H1 (cell line): ENCODE measurements at regions not wholly inside any gene's neighbourhood (a gene's known extent, or its start where the extent isn't known, plus 50 kb on each side); places are given as distances from the start of the nearest gene placed in this dataset.

Experiments
- CTCF ChIA-PET: fragments of 300-600 bp; sonication (Branson Sonifier 250); formaldehyde crosslinking; loops from one replicate; lab custom pipeline; 2021; ENCODE audit not compliant: partially characterized antibody; lab: Charles Lee
- POLR2A ChIA-PET: fragments of 300-600 bp; sonication (Branson Sonifier 250); formaldehyde crosslinking; loops from one replicate; lab custom pipeline; 2021; ENCODE audit warnings: inconsistent platforms; ENCODE audit not compliant: partially characterized antibody; lab: Charles Lee
- DNase-seq, 2 experiments: peaks; one replicate each; pipeline versions ENCODE4 v3.0.0 to v3.0.0-alpha.2; 2010 to 2022; ENCODE audit warnings: low spot score in 2 of 2, low read depth in 1 of 2, mixed read lengths in 1 of 2
- FAIRE-seq: peaks from 2 replicates; lab custom pipeline; 2011; peaks lifted over from hg19 to GRCh38; lab: Jason Lieb, UNC
- H2AFZ ChIP-seq: 2 replicates; pipeline ENCODE4 v1.8.1; 2012; ENCODE audit warnings: low read length, inconsistent platforms
- H2AK5ac ChIP-seq: 2 replicates; pipeline ENCODE4 v1.6.1; 2013; ENCODE audit warnings: low read depth, low read length
- H2BK120ac ChIP-seq: replicated peaks from 2 replicates; pipeline ENCODE3; 2013; ENCODE audit warnings: low read depth, low read length, inconsistent platforms
- H2BK12ac ChIP-seq: 2 replicates; pipeline ENCODE4 v1.6.1; 2013; ENCODE audit warnings: low read depth, low read length
- H2BK15ac ChIP-seq: 2 replicates; pipeline ENCODE4 v1.6.1; 2013; ENCODE audit warnings: low read length
- H2BK20ac ChIP-seq: 2 replicates; pipeline ENCODE4 v1.6.1; 2013; ENCODE audit warnings: low read length
- H2BK5ac ChIP-seq: 2 replicates; pipeline ENCODE4 v1.6.1; 2013; ENCODE audit warnings: low read depth, low read length
- H3K14ac ChIP-seq: 2 replicates; pipeline ENCODE4 v1.6.1; 2013; ENCODE audit warnings: inconsistent platforms; ENCODE audit not compliant: insufficient read length
- H3K18ac ChIP-seq: 2 replicates; pipeline ENCODE4 v1.6.1; 2013; ENCODE audit warnings: low read length; ENCODE audit errors: extremely low read depth
- H3K23ac ChIP-seq: 2 replicates; pipeline ENCODE4 v1.6.1; 2013; ENCODE audit warnings: inconsistent platforms; ENCODE audit not compliant: insufficient read length
- H3K23me2 ChIP-seq: 2 replicates; pipeline ENCODE4 v1.6.1; 2013; ENCODE audit warnings: low read depth, low read length
- H3K27ac ChIP-seq: 2 replicates; pipeline ENCODE4 v1.6.1; 2011; ENCODE audit warnings: low read depth, low read length, inconsistent platforms
- H3K27me3 ChIP-seq, 4 experiments: replicated peaks in 1 of 4; 1 replicate in 1 of 4; 2 replicates in 3 of 4; pipeline versions ENCODE4 v1.6.1 to v1.8.1; 2011 to 2013; ENCODE audit warnings: low read length in 3 of 4, mild to moderate bottlenecking in 3 of 4, inconsistent platforms in 2 of 4, mixed read lengths in 2 of 4, moderate library complexity in 1 of 4; ENCODE audit not compliant: control insufficient read depth in 3 of 4, insufficient read depth in 3 of 4; ENCODE audit errors: extremely low read depth in 1 of 4
- H3K36me3 ChIP-seq, 4 experiments: 2 replicates each; pipeline versions ENCODE4 v1.6.1 to v1.8.1; 2011 to 2013; ENCODE audit warnings: mild to moderate bottlenecking in 4 of 4, low read length in 3 of 4, moderate library complexity in 2 of 4, control low read depth in 1 of 4, inconsistent platforms in 1 of 4; ENCODE audit not compliant: insufficient read depth in 4 of 4, control insufficient read depth in 2 of 4
- H3K4ac ChIP-seq: replicated peaks from 2 replicates; pipeline ENCODE3; 2013; ENCODE audit warnings: low read length, low read depth, mixed read lengths, inconsistent platforms; ENCODE audit not compliant: insufficient read length
- H3K4me1 ChIP-seq, 4 experiments: replicated peaks in 1 of 4; 1 replicate in 1 of 4; 2 replicates in 3 of 4; pipeline versions ENCODE4 v1.6.1 to v1.8.1; 2011 to 2013; ENCODE audit warnings: low read length in 3 of 4, inconsistent platforms in 2 of 4, mixed read lengths in 1 of 4; ENCODE audit not compliant: insufficient read depth in 4 of 4, control insufficient read depth in 3 of 4
- H3K4me2 ChIP-seq, 2 experiments: 2 replicates each; pipeline versions ENCODE4 v1.6.1 to v1.8.1; 2011 to 2013; ENCODE audit warnings: low read depth in 2 of 2, low read length in 2 of 2, control low read depth in 1 of 2, inconsistent platforms in 1 of 2, mild to moderate bottlenecking in 1 of 2; ENCODE audit not compliant: insufficient read depth in 1 of 2
- H3K4me3 ChIP-seq, 4 experiments: fragments of 200-600, 300-600 bp in 1 of 4; sonication (generic), shearing (Covaris generic), sonication (Bioruptor Twin) in 1 of 4; 2 replicates each; pipeline versions ENCODE4 v1.5.1 to v1.8.1; 2011 to 2016; ENCODE audit warnings: low read length in 4 of 4, low read depth in 3 of 4, control low read depth in 2 of 4, inconsistent platforms in 2 of 4, mild to moderate bottlenecking in 2 of 4, mixed read lengths in 1 of 4, moderate library complexity in 1 of 4; ENCODE audit not compliant: insufficient read depth in 2 of 4; ENCODE audit errors: extremely low read depth in 1 of 4
- H3K56ac ChIP-seq: replicated peaks from 2 replicates; pipeline ENCODE3; 2013; ENCODE audit warnings: low read depth, mild to moderate bottlenecking, mixed read lengths, low read length, inconsistent platforms; ENCODE audit not compliant: insufficient read length
- H3K79me1 ChIP-seq: 2 replicates; pipeline ENCODE4 v1.6.1; 2013; ENCODE audit warnings: low read depth, low read length, control low read depth
- H3K79me2 ChIP-seq, 2 experiments: 2 replicates each; pipeline versions ENCODE4 v1.6.1 to v1.8.1; 2012 to 2013; ENCODE audit warnings: low read length in 2 of 2, mild to moderate bottlenecking in 2 of 2, inconsistent platforms in 1 of 2; ENCODE audit not compliant: insufficient read depth in 2 of 2, control insufficient read depth in 1 of 2
- H3K9ac ChIP-seq, 4 experiments: replicated peaks in 1 of 4; 1 replicate in 1 of 4; 2 replicates in 3 of 4; pipeline versions ENCODE4 v1.6.1 to v1.8.1; 2011 to 2013; ENCODE audit warnings: low read depth in 3 of 4, low read length in 3 of 4, control low read depth in 2 of 4, mild to moderate bottlenecking in 2 of 4, moderate library complexity in 2 of 4, inconsistent platforms in 1 of 4; ENCODE audit errors: extremely low read depth in 1 of 4
- H3K9me3 ChIP-seq, 2 experiments: 2 replicates each; pipeline versions ENCODE4 v1.6.1 to v1.8.1; 2012 to 2013; ENCODE audit warnings: mild to moderate bottlenecking in 2 of 2, moderate library complexity in 2 of 2, control low read depth in 1 of 2, inconsistent platforms in 1 of 2, low read depth in 1 of 2, low read length in 1 of 2, mixed read lengths in 1 of 2; ENCODE audit not compliant: insufficient read depth in 2 of 2
- H4K20me1 ChIP-seq, 2 experiments: replicated peaks in 1 of 2; 2 replicates each; pipeline versions ENCODE3 to v1.8.1; 2011 to 2013; ENCODE audit warnings: inconsistent platforms in 2 of 2, low read length in 2 of 2, mild to moderate bottlenecking in 1 of 2; ENCODE audit not compliant: insufficient read depth in 2 of 2, control insufficient read depth in 1 of 2
- H4K5ac ChIP-seq: 2 replicates; pipeline ENCODE4 v1.6.1; 2013; ENCODE audit warnings: low read length, low read depth, mixed read lengths, inconsistent platforms; ENCODE audit not compliant: insufficient read length
- H4K8ac ChIP-seq: 2 replicates; pipeline ENCODE4 v1.8.0; 2013; ENCODE audit warnings: mild to moderate bottlenecking, moderate library complexity, low read length, inconsistent platforms; ENCODE audit not compliant: insufficient read depth; ENCODE audit errors: extremely low read depth
- H4K91ac ChIP-seq: replicated peaks from 2 replicates; pipeline ENCODE3; 2013; ENCODE audit warnings: low read length, mixed read lengths, inconsistent platforms; ENCODE audit not compliant: insufficient read length
- ATF3 ChIP-seq: IDR thresholded peaks from 2 replicates; pipeline ENCODE4 v1.6.1; 2011; ENCODE audit warnings: low read depth, mild to moderate bottlenecking, low read length; ENCODE audit not compliant: insufficient read depth
- CBX5 ChIP-seq: fragments of 300-800, 300-1000 bp; sonication (generic); IDR thresholded peaks from 2 replicates; pipeline ENCODE4 v1.7.1; 2016; ENCODE audit warnings: antibody characterized with exemption, low read length, low read depth
- CEBPB ChIP-seq: IDR thresholded peaks from 2 replicates; pipeline ENCODE4 v1.6.1; 2012; ENCODE audit warnings: low read depth, low read length
- JUN ChIP-seq: IDR thresholded peaks from 2 replicates; pipeline ENCODE4 v1.6.1; 2011; ENCODE audit warnings: low read depth, mild to moderate bottlenecking, improper control_type of control experiment, low read length
- JUND ChIP-seq: IDR thresholded peaks from 2 replicates; pipeline ENCODE4 v1.6.1; 2011; ENCODE audit warnings: mild to moderate bottlenecking, improper control_type of control experiment, low read length
- KDM4A ChIP-seq: IDR thresholded peaks from one replicate; pipeline ENCODE4 v1.7.1; 2012; ENCODE audit warnings: low read depth, mild to moderate bottlenecking, moderate library complexity, low read length, inconsistent platforms; ENCODE audit not compliant: severe bottlenecking
- KDM5A ChIP-seq: fragments of 200-600 bp; IDR thresholded peaks from 2 replicates; pipeline ENCODE4 v1.7.1; 2012; ENCODE audit warnings: mild to moderate bottlenecking, low read length, inconsistent platforms, mixed read lengths
- POLR2A ChIP-seq, 2 experiments: IDR thresholded peaks; 1 replicate in 1 of 2; 2 replicates in 1 of 2; pipeline ENCODE4 v1.6.1; 2011; ENCODE audit warnings: low read depth in 2 of 2, low read length in 2 of 2, mild to moderate bottlenecking in 2 of 2; ENCODE audit errors: control extremely low read depth in 1 of 2
- RAD21 ChIP-seq, 2 experiments: IDR thresholded peaks in 1 of 2; conservative IDR thresholded peaks in 1 of 2; 2 replicates each; pipeline ENCODE4 v1.6.1; 2011; ENCODE audit warnings: low read depth in 2 of 2, low read length in 2 of 2, improper control_type of control experiment in 1 of 2, inconsistent platforms in 1 of 2, mild to moderate bottlenecking in 1 of 2, moderate library complexity in 1 of 2
- RNF2 ChIP-seq: fragments of 200-900, 300-1000 bp; sonication (generic); IDR thresholded peaks from 2 replicates; pipeline ENCODE4 v1.7.1; 2016; ENCODE audit warnings: borderline replicate concordance, low read depth, mild to moderate bottlenecking, antibody characterized with exemption, low read length; ENCODE audit not compliant: poor library complexity, severe bottlenecking; ENCODE audit errors: missing control alignments
- TBP ChIP-seq: IDR thresholded peaks from 2 replicates; pipeline ENCODE4 v1.6.1; 2011; ENCODE audit warnings: low read depth, low read length, improper control_type of control experiment
- TCF12 ChIP-seq: IDR thresholded peaks from 2 replicates; pipeline ENCODE4 v1.6.1; 2011; ENCODE audit warnings: low read depth, mild to moderate bottlenecking, low read length
- USF2 ChIP-seq: IDR thresholded peaks from 2 replicates; pipeline ENCODE4 v1.6.1; 2011; ENCODE audit warnings: low read length, improper control_type of control experiment
- WGBS, 2 experiments: shearing (Covaris generic) in 1 of 2; methylation state at CpG; one replicate each; pipeline versions ENCODE4 v1.1.6 to v1.1.7; 2013 to 2015; ENCODE audit warnings: low lambda C conversion rate in 2 of 2, mixed read lengths in 2 of 2, inconsistent platforms in 1 of 2, low coverage in 1 of 2, missing lambda C conversion rate in 1 of 2; ENCODE audit not compliant: insufficient replicate concordance in 2 of 2, insufficient coverage in 1 of 2, insufficient read length in 1 of 2; ENCODE audit errors: extremely low coverage in 1 of 2, missing lambda C conversion rate in 1 of 2; 5-methylcytosine and 5-hydroxymethylcytosine counted together

GRCh38 chr6:23340271-23340670 is 770.9 kb downstream of the HDGFL1 start:
- no peak overlapping the region for H4K91ac ChIP-seq
- TF ChIP-seq POLR2A (IDR thresholded peaks at IDR 0.05; ENCODE audit: control extremely low read depth in 1 of 2, low read depth in 2 of 2, low read length in 2 of 2) (no peak), CBX5 (no peak), JUN (no peak), ATF3 (no peak), USF2 (no peak), RAD21 (IDR thresholded peaks at IDR 0.05 in 1 of 2, conservative IDR thresholded peaks at IDR 0.05 in 1 of 2; ENCODE audit: low read depth in 2 of 2, low read length in 2 of 2) (no peak), KDM5A (no peak), TCF12 (no peak), TBP (no peak), CEBPB (no peak), KDM4A (no peak), JUND (no peak), RNF2 (no peak)

More at GRCh38 chr6:23340271-23340670, 770.9 kb downstream of the HDGFL1 start:
- WGBS, 2 experiments, result 94% methylated on average over 3 of the region's 3 CpGs; no CpG with 5 or more reads in 1 of the 2 experiments
- H4K5ac ChIP-seq, result no peak overlapping the region
- no peaks in the 10 kb centered on the region for H3K27me3 ChIP-seq
- H3K9ac ChIP-seq, result no peak overlapping the region
- H3K56ac ChIP-seq, result no peak overlapping the region
- no peak overlapping the region for H2AK5ac ChIP-seq
- H2BK15ac ChIP-seq, result no peak overlapping the region
- no peak overlapping the region for H2BK12ac ChIP-seq
- no peak overlapping the region for H2BK5ac ChIP-seq
- no peak overlapping the region for H3K4me2 ChIP-seq
- H2AFZ ChIP-seq, result peak overlapping the region; percentile 32; the same call in 1 of the 2 replicates
- H3K79me2 ChIP-seq, result no peaks in the 10 kb centered on the region
- no peak overlapping the region for H4K8ac ChIP-seq
- H3K4me1 ChIP-seq, result no peaks in the 10 kb centered on the region
- no peak overlapping the region for H3K4me3 ChIP-seq
- H2BK20ac ChIP-seq, result no peak overlapping the region
- H3K23ac ChIP-seq, result no peak overlapping the region
- H3K23me2 ChIP-seq, result no peaks in the 10 kb centered on the region
- no peaks in the 10 kb centered on the region for H4K20me1 ChIP-seq
- FAIRE-seq (no peak), DNase-seq (no peak)
- no peak overlapping the region for H2BK120ac ChIP-seq
- no peak overlapping the region for H3K4ac ChIP-seq
- ChIA-PET CTCF (no interaction called here), POLR2A (no interaction called here)
- H3K18ac ChIP-seq, result no peak overlapping the region
- no peak overlapping the region for H3K27ac ChIP-seq
- no peaks in the 10 kb centered on the region for H3K36me3 ChIP-seq
- no peak overlapping the region for H3K14ac ChIP-seq
- H3K9me3 ChIP-seq, result no peaks in the 10 kb centered on the region
- no peaks in the 10 kb centered on the region for H3K79me1 ChIP-seq
